GM18498 (cell line): ENCODE measurements at regions not wholly inside any gene's neighbourhood (a gene's known extent, or its start where the extent isn't known, plus 50 kb on each side); places are given as distances from the start of the nearest gene placed in this dataset.

ENCODE experiments used
- ATAC-seq: cut with Tn5 transposase; IDR thresholded peaks from one replicate; pipeline ENCODE4 v1.9.1; 2021; ENCODE audit warnings: mild to moderate bottlenecking, moderate library complexity; ENCODE audit not compliant: unreplicated experiment

GRCh38 chr10:58885146-58885545, 291.3 kb upstream of the PHYHIPL start:
- ATAC-seq, result no peak

- no peak for ATAC-seq
Measured at GRCh38 chr10:58885686-58886345, 290.6 kb upstream of the PHYHIPL start.

DNA sequence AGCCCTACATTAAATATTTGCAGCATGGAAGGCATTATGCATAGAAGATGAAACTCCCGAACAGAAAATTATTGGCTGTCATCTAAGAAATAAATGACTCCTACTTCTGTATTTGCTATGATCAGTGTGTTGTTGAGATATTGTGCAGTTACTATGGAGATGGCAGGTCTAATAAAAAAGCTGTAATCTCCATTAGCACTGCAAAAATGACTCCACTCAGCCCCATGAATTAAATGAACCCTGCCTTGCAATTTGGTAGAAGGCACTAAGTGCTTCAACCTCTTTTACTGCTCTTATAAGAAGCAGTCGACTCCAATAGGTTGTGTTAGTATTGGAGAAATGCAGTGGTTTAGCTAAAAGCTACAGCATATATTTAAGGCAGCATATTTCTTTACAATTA, 290.0 kb upstream of the PHYHIPL start:
- no peak for ATAC-seq

- no peak for ATAC-seq
Measured at GRCh38 chr10:58887474-58887873, 289.0 kb upstream of the PHYHIPL start.

DNA sequence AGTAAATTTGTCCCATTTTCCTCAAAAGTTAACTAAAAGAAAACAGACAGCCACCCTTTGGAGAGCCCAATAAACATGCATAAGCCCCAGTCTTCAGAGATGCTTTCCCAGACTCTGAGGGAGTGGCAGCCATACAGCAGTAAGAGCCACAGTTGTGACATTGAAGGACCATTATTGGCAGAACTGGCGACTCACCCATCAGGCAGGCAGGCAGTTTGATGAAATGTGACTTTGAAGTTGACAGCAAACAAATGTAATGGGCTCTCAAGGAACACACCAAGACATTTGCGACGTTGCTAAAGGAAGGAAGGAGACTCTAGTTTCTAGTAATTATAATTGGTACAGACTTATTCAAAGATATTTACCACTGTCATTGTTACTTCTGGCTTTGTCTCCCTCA, 287.5 kb upstream of the PHYHIPL start:
- no peak for ATAC-seq

GRCh38 chr10:58892031-58892531, 284.4 kb upstream of the PHYHIPL start:
- ATAC-seq, result no peak

GRCh38 chr10:58894929-58895328, 281.5 kb upstream of the PHYHIPL start:
- ATAC-seq, result no peak

GRCh38 chr10:58896229-58896628, 280.2 kb upstream of the PHYHIPL start:
- no peak for ATAC-seq

DNA sequence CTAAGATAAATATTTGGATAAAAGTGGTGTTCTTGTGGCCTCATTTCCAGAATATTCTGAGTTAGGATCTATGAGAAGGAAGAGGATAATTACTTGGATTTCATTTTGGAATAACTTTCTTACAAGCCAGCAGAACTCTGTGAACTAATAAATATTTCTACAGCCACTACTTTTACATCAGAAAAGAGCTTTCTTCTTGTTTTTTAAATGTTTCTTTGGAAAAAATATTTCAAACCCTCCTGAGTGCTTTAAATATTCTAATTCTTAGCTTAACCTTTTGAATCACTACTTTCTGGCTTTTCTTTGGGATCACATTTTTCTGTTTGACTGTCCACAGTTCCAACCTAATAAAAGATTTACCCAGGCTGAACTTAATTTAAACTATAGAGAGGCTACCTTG, 279.2 kb upstream of the PHYHIPL start:
- no peak for ATAC-seq

- no peak for ATAC-seq
Measured at GRCh38 chr10:58897708-58898107, 278.7 kb upstream of the PHYHIPL start.

DNA sequence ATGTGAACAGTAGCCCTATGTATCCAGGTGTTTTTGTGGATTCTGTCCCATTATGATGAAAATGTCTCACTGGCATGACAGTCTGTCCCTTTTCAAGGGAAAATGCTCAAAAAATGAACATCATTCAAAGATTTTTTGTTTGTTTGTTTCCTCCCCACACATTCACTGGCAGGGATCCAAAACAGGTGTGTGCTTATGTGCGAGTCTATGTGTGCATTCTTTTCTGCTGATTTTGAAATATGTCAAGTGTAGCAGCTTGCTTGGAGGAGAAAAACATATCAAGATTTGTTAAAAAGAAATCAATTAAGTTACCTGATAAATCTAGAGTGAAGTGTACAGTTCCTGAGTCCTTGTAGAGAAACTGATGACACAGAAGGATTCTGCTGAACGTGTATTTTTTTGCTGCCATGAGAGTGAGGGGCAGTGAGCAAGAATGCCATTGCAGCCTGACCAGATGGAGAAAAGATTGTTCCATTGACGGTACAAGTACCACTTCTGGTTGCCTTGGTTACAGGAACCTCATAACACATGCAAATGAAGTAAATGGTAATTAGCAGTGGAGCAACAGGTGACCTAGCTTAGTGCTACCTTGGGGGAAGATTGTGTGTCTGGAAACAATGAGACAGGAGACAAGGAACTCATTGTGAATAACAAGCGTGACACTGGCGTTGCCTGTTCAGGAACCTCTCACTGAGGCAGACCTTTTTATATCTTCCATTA, 277.4 kb upstream of the PHYHIPL start:
- no peak for ATAC-seq

- ATAC-seq, result no peak
Measured at GRCh38 chr10:58901092-58901646, 275.3 kb upstream of the PHYHIPL start.

DNA sequence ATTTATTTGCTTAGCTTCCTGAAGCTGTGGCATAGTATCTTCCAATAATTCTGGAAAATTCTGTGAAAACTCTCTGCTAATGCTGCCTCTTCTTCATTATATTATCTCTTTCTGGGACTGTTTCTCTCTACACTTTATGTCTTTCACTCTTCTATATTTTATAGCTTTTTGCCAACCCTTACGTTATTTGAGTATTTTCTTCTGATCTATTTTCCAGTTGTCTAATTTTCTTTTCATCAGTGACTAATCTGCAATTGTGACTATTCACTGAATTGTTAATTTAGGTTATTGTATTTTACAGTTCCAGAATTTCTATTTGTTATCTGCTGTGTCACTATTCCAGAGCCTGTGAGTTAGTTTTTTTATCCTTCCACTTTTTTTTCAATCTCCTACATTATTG, 273.4 kb upstream of the PHYHIPL start:
- ATAC-seq, result no peak

DNA sequence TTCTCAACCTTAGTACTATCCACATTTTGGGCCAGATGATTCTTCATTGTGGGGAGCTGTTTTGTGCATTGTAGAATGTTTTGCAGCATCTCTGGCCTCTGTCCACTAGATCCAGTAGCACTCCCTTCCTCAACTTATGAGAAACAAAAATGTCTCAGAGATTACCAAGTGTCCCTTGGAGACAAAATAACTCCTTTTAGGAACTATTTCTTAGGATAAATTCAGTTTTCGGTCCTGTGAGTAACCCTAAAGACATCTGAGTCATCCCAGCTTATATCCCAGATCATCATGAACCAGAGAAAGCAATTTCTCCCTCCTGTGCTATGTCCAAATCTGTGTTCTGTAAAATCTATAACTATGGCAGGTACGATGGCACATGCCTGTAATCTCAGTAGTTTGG, 266.6 kb upstream of the PHYHIPL start:
- ATAC-seq, result no peak

- no peak for ATAC-seq
Measured at GRCh38 chr10:58913717-58914116, 262.7 kb upstream of the PHYHIPL start.

GRCh38 chr10:58918887-58919286, 257.6 kb upstream of the PHYHIPL start:
- ATAC-seq, result no peak

GRCh38 chr10:58919927-58920654, 256.4 kb upstream of the PHYHIPL start:
- no peak for ATAC-seq

- no peak for ATAC-seq
Measured at GRCh38 chr10:58920655-58921003, 255.8 kb upstream of the PHYHIPL start.

DNA sequence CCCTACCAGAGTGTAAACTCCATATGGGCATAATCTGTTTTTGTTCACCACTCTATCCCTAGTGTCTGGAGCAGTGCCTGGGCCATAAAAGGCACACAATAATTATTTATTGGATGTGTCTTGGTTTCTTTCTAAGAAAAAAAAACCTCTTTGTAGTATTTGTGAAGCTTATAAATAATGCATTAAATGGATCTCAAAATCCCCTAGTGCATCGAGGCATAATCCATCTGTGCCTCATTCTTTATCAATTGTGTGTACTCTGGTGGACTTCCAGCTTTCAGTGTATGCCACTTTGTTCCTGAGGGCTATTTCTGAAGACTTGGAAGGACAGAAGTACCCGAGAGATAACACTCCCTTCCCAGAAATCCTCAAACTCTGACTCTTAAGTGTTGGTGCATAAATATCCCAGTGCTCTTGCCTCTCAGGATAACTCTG, 255.0 kb upstream of the PHYHIPL start:
- ATAC-seq, result no peak

GRCh38 chr10:58925381-58925780, 251.1 kb upstream of the PHYHIPL start:
- no peak for ATAC-seq

- no peak for ATAC-seq
Measured at GRCh38 chr10:58930500-58930899, 245.9 kb upstream of the PHYHIPL start.

GRCh38 chr10:58932126-58932525, 244.3 kb upstream of the PHYHIPL start:
- no peak for ATAC-seq
